ENCODE measurements at regions not wholly inside any gene's neighbourhood (a gene's known extent, or its start where the extent isn't known, plus 50 kb on each side); places are given as distances from the start of the nearest gene placed in this dataset.

- Histone ChIP-seq H3K4me2 (ENCODE audit: low read length) (no peak overlapping the region), H3K36me3 (ENCODE audit: control insufficient read depth, insufficient read depth, low read length) (no peaks in the 10 kb centered on the region), H2AFZ (no peak overlapping the region), H3K4me3 (ENCODE audit: low read depth, low read length) (no peak overlapping the region), H3K79me2 (no peaks in the 10 kb centered on the region), H3K9ac (no peak overlapping the region), H3K27ac (no peak overlapping the region), H3K27me3 (ENCODE audit: control insufficient read depth, insufficient read depth, low read length) (peaks cover 3% of the 10 kb centered on the region), H3K4me1 (no peaks in the 10 kb centered on the region), H3K9me3 (ENCODE audit: control insufficient read depth, low read length) (no peaks in the 10 kb centered on the region)
- no peak for TF ChIP-seq CTCF (IDR thresholded peaks at IDR 0.05)
Measured at GRCh38 chr16:88289968-88290401, 92.8 kb upstream of the ZNF469 start.

GRCh38 chr16:88290850-88291830 is 91.6 kb upstream of the ZNF469 start:
- H3K4me3 ChIP-seq (ENCODE audit: low read depth, low read length), result no peak overlapping the region
- no peaks in the 10 kb centered on the region for H3K4me1 ChIP-seq
- H3K27me3 ChIP-seq (ENCODE audit: control insufficient read depth, insufficient read depth, low read length), result peaks cover 3% of the 10 kb centered on the region
- H2AFZ ChIP-seq, result no peak overlapping the region
- no peak for TF ChIP-seq CTCF (IDR thresholded peaks at IDR 0.05)
- no peak overlapping the region for H3K9ac ChIP-seq
- H3K27ac ChIP-seq, result no peak overlapping the region
- no peak overlapping the region for H3K4me2 ChIP-seq (ENCODE audit: low read length)
- H3K79me2 ChIP-seq, result no peaks in the 10 kb centered on the region
- H3K36me3 ChIP-seq (ENCODE audit: control insufficient read depth, insufficient read depth, low read length), result no peaks in the 10 kb centered on the region
- no peaks in the 10 kb centered on the region for H3K9me3 ChIP-seq (ENCODE audit: control insufficient read depth, low read length)

- no peak overlapping the region for H3K4me3 ChIP-seq (ENCODE audit: low read depth, low read length)
- H3K4me2 ChIP-seq (ENCODE audit: low read length), result no peak overlapping the region
- H3K4me1 ChIP-seq, result no peaks in the 10 kb centered on the region
- no peaks in the 10 kb centered on the region for H3K79me2 ChIP-seq
- no peak for TF ChIP-seq CTCF (IDR thresholded peaks at IDR 0.05)
- H2AFZ ChIP-seq, result no peak overlapping the region
- H3K27me3 ChIP-seq (ENCODE audit: control insufficient read depth, insufficient read depth, low read length), result peaks cover 3% of the 10 kb centered on the region
- no peaks in the 10 kb centered on the region for H3K36me3 ChIP-seq (ENCODE audit: control insufficient read depth, insufficient read depth, low read length)
- no peak overlapping the region for H3K9ac ChIP-seq
- H3K27ac ChIP-seq, result no peak overlapping the region
- no peaks in the 10 kb centered on the region for H3K9me3 ChIP-seq (ENCODE audit: control insufficient read depth, low read length)
Measured at GRCh38 chr16:88292007-88292970, 90.5 kb upstream of the ZNF469 start.

- H3K36me3 ChIP-seq (ENCODE audit: control insufficient read depth, insufficient read depth, low read length), result no peaks in the 10 kb centered on the region
- H3K27me3 ChIP-seq (ENCODE audit: control insufficient read depth, insufficient read depth, low read length), result peaks cover 3% of the 10 kb centered on the region
- no peak overlapping the region for H3K27ac ChIP-seq
- H3K79me2 ChIP-seq, result no peaks in the 10 kb centered on the region
- no peaks in the 10 kb centered on the region for H3K9me3 ChIP-seq (ENCODE audit: control insufficient read depth, low read length)
- H2AFZ ChIP-seq, result no peak overlapping the region
- H3K9ac ChIP-seq, result no peak overlapping the region
- no peaks in the 10 kb centered on the region for H3K4me1 ChIP-seq
- no peak overlapping the region for H3K4me2 ChIP-seq (ENCODE audit: low read length)
- H3K4me3 ChIP-seq (ENCODE audit: low read depth, low read length), result no peak overlapping the region
- no peak for TF ChIP-seq CTCF (IDR thresholded peaks at IDR 0.05)
Measured at GRCh38 chr16:88293097-88293496, 89.7 kb upstream of the ZNF469 start.
